EH (cell line): ENCODE measurements at regions not wholly inside any gene's neighbourhood (a gene's known extent, or its start where the extent isn't known, plus 50 kb on each side); places are given as distances from the start of the nearest gene placed in this dataset.
"Not testable (repeated sequence)": the region's sequence is repeated elsewhere in the genome, so short reads cannot be mapped to it uniquely, and the experiment has no call there.

Source experiments
- DNase-seq: peaks from one replicate; pipeline ENCODE4 v3.0.0-alpha.2; 2015; ENCODE audit warnings: low read depth

- DNase-seq, result no peak
Observed at GRCh38 chr4:188955066-188955465, 815.8 kb downstream of the TRIML1 start.

DNA sequence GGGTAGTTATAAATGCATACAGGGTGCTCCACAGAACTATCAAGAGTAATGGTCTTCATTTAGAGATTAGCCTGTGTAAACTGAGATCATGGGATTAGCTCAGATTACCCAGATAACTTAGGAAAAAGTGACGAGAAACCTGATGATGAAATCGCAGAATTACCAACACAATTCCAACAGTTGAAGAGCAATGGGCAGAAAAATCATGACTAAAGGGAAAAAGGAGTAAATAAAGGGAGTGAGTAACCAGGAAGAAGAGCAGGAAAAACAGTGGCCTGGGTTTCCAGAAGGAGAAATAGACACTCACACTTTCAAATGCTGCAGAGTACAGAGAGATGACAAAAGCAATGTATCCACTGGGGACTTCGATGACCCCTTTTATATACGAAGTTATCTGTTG, 817.3 kb downstream of the TRIML1 start:
- no peak for DNase-seq

GRCh38 chr4:188958346-188958745, 819.1 kb downstream of the TRIML1 start:
- peak; percentile 7 for DNase-seq

DNA sequence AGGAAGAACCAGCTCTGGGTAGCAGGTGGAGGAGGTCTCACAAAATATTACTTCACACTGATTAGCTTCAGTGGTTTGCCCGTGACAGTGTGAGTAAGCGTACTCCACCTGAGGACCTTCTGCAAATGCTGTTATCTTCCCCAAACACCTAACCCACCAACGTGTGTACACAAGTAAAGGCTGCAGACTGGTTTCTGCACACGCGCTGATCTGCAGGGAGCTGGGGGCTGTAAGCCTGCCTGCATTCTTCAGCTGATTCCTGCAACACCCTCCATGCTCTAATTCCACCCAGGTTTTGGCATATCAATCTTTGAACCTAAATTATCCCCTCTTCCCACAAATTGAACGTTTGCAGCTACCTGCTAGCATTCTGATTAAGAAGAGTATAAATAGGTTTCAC, 820.2 kb downstream of the TRIML1 start:
- no peak for DNase-seq

DNA sequence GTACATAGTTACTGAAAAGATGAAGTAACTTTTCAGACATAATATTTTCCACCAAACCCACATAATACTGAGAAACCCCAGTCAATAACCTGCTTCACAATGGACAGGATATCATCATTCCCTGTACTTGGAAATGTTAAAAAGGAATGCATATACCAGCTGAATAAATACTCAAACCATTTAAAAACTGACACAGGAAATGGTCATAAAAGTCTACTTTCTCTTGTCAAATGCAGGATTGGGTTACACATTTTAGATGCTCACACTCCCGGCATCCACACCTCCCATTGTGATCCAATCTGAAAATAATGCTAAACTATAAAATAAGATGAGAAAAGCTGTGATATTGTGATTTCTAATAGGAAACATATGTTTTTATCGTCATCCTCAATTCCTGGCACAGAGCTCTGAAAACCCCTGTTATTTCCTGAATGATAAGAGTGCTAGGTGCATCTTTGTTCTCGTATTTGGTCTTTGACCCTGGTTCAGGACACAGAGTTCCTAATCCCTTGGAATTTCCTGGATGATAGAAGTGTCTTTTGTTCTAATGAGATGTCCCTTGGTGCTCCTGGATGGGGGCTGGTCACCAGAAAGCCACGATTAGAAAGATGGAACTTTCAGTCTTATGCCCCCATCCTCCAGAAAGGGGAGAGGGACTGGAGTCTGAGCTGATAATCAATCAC, 821.3 kb downstream of the TRIML1 start:
- DNase-seq, result peak; percentile 67

DNA sequence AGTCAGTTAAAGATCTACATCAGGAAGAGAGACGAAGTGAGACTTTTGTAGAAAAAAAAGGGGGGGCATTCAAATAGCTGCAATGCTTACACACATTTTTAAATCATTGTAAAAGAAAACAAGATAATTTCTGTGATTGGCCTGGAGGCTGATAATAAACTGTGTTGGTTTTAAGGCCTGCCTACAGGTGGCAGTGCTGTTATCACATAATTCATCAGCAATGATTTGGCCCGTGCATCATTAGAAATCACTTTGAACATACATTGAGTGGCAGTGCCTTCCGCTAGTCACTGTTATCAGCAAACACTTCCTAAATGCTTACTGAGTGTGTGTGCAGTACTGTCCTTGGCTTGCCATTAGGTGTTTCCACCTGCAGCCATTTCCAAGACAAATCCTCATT, 831.9 kb downstream of the TRIML1 start:
- peak; percentile 37 for DNase-seq

GRCh38 chr4:188975271-188975670, 836.0 kb downstream of the TRIML1 start:
- no peak for DNase-seq

DNA sequence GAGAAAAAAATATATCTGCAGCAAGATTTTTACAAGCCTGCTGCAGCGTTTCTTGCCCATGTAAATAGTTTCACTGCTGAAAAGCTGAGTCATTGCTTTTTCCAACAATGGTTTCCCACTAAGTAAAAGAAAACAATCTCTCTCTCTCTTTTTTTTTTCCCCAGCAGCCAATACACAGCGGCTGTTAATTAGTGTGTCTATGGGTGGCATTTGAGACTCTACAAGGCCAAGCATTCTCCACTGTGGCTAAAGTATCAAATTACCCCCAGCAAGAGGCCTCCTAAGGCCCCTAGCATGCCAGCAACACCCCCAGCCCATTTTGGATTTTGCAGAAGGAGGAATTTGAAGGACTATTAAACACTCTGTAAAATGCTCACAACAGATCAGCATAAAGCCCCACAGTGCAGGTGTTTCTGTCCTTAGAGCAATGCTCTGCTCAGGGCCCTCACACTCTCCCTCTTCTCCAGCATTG, 837.4 kb downstream of the TRIML1 start:
- peak; percentile 80 for DNase-seq

- not testable (repeated sequence) for DNase-seq
Observed at GRCh38 chr4:188977232-188977631, 838.0 kb downstream of the TRIML1 start.

GRCh38 chr4:188984518-188984917, 845.3 kb downstream of the TRIML1 start:
- no peak for DNase-seq

- DNase-seq, result peak; percentile 71
Observed at GRCh38 chr4:188986271-188986689, 847.0 kb downstream of the TRIML1 start.

DNA sequence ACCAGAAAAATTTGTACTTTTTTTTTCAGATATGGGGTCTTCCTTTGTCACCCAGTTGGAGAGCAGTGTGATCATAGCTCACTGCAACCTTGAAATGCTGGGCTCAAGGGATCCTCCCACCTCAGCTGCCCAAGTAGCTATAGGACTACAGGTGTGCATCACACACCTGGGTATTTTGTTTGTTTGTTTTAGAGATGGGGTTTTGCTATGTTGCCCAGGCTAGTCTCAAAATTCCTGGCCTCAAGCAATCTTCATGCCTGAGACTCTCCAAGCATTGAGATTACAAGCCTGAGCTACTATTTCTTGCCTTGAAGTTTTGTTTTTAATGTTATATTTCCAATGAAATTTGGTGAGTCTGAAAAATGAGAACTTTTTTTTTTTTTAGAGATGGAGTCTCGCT, 847.8 kb downstream of the TRIML1 start:
- DNase-seq, result no peak

DNA sequence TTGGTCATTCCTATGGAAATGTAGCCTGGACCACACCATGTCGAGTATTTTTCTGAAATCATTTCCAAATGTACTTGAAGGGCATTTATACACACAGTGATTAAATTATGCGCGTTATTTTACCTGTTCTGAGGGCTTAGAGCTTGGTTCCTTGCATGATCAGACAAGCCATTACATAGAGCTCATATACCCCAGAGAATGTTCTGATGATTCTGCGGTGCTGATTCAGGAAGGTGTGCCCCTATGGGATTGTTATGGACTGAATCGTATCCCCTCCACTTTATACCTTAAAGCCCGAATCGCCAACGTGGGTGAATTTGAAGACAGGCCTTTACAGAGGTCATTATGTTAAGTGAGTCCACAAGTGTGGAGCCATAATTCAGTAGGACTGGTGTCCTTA, 848.9 kb downstream of the TRIML1 start:
- no peak for DNase-seq

DNA sequence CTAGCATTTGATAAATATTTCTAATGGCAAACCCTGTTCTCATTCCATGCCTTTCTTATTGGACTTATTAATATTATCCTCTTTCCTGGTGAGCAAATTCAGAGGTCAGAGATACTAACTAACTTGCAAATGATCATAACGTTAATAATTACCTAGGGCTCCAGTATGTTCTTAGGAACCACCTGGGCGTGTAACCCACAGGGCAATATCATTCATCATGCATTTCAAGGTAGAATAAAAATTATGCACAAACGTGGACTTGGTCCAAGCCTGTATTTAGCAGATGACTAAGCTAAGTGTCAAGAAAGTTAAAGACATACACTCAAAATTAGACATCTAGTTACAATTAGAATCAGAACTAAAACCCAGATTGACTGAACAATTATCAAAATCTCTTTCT, 850.1 kb downstream of the TRIML1 start:
- no peak for DNase-seq

DNA sequence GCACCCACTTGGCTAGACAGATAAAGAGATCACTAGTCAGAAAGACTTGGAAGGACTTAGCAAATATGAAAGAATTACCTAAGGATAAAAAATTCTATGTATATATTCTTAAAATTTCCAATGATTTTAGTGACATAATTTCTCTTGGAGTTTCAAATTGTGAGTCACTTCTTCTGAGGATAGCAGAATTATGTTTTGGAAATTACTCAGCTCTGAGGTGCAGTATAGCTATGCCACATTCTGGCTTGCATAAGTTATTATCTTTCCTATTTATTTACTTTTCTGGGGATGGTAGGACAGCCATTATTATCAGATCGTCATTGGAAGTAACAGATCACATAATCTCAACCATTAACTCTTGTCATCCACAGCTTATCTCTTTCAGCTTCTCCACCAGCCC, 853.5 kb downstream of the TRIML1 start:
- no peak for DNase-seq

DNA sequence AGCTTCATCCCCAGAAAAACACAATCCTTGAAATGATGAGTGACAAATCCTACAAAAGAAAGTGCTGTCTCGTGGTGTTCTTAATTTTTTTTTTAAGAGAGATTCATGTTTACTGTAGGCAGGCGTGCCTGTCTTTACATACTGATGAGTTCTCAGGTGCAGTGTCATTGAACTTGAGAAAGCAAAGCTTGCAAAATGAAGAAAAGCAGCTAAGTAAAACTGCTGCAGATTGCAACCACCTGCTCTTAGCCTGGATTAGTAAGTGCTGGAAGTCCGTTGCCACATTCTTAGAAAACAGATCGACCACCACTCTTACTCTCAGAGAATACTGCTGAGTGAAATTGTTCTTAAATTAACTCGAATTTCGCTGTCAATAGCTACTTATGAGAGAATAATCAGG, 854.6 kb downstream of the TRIML1 start:
- DNase-seq, result no peak

DNA sequence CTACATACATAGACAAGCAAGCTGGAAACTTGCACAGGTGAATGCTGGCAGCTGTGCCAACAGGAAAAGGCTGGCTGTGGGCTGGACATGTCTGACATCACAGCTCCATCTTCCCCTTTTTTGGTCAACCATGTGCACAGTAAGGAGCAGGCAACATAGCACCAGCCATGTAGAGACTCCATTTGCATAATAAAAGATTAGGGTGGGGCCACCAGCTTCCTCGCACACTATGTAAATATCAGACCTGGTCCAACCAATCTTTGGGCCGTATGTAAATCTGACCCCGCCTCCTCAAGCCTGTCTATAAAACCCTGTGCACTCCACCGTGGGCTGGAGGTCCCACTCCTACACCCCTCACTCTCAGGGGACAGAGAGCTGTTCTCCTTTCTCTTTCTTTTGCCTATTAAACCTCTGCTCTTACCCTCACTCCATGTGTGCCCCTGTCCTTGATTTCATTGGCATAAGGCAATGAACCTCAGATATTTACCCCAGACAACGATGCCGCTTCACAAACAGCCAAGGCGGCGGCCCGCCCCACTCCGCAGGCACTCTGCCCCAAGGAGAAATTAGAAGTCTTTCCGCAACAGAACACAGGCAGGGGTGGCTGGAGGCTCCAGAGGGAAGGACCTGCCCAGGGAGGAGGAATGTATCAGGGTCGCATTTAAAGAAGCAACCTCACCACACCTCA, 862.2 kb downstream of the TRIML1 start:
- no peak for DNase-seq

DNA sequence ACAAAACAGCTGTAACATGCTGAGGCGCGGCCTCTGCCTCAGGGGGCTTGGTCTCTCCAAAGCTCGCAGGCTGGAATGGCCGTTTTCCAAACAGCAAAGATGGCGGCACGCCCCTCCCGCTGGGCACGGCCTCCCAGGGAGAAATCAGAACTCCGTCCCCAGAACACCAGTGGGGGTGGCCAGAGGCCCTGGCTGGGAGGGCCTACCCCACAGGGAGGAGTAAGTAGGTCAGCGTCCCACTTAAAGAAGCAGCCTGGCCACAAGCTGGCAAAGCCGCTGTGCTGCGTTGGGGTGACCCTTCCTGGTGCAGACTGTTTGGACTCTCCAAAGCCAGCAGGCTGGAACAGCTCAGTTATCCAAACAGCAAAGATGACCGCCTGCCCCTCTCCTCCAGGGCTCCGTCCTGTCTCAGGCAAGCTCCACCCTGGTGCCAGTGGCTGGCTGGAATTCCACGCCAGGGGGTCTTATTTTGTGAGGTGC, 862.8 kb downstream of the TRIML1 start:
- no peak for DNase-seq

DNA sequence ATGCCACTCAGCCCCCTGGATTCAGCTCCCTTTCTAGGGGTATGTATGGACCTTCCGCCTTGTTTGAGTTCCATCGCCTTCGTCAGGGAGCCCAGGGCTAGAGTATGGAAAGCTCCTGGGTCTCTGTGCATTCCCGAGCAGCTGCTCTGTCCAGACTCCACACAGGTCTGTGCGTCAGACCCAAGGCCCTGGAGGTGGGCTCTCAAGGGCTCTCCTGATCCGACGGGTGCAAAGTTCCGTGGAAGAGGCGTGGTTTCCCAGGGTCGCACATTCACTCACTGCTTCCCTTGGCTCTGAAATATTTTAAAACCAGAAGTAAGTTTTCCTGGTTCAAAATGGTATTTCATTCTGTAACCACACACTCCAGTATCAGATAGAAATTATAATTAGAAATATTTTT, 863.2 kb downstream of the TRIML1 start:
- no peak for DNase-seq

DNA sequence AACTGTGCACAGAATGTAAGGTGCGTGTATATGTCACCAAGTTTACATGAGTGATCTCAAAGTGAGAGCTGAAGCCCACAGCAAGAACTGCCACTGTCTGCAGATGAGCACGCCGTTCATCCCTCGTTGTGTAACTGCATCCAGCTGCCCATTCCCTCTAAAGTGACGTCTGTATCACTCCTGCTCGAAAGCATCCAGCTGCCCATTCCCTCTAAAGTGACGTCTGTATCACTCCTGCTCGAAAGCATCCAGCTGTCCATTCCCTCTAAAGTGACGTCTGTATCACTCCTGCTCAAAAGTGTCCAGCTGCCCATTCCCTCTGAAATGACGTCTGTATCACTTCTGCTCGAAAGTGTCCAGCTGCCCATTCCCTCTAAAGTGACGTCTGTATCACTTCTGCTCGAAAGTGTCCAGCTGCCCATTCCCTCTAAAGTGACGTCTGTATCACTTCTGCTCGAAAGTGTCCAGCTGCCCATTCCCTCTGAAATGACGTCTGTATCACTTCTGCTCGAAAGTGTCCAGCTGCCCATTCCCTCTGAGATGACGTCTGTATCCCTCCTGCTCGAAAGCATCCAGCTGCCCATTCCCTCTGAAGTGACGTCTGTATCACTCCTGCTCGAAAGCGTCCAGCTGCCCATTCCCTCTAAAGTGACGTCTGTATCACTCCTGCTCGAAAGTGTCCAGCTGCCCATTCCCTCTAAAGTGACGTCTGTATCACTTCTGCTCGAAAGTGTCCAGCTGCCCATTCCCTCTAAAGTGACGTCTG, 871.4 kb downstream of the TRIML1 start:
- not testable (repeated sequence) for DNase-seq

DNA sequence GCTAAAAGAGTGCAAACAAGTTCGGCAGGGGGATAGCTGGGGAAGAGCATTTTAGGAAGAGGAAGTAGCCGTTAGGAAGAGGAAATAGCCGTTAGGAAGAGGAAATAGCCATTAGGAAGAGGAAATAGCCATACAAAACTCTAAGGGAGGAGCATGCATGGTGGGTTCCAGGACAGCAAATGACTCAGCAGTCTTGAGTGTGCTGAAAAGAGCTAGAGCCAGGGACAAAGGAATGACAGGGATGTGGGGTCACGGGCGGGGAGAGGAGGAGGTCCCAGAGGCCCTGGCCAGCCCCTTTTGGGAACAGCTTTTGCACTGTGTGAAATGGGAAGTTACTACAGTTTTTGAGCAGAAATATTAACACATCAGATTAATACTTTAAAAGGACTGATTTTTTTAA, 882.6 kb downstream of the TRIML1 start:
- DNase-seq, result peak; percentile 83

- DNase-seq, result peak; percentile 87
Observed at GRCh38 chr4:189022440-189023035, 883.3 kb downstream of the TRIML1 start.
